AG09319 (cell line): ENCODE measurements at regions not wholly inside any gene's neighbourhood (a gene's known extent, or its start where the extent isn't known, plus 50 kb on each side); places are given as distances from the start of the nearest gene placed in this dataset.
"Not testable (repeated sequence)": the region's sequence is repeated elsewhere in the genome, so short reads cannot be mapped to it uniquely, and the experiment has no call there.

ENCODE experiments used
- DNase-seq: peaks from one replicate; pipeline ENCODE4 v3.0.0-alpha.2; 2010; ENCODE audit warnings: low read depth; ENCODE audit errors: extremely low read depth
- CTCF ChIP-seq: IDR thresholded peaks from 2 replicates; pipeline ENCODE4 v1.5.1; 2011; ENCODE audit warnings: low read depth, mild to moderate bottlenecking, inconsistent platforms, low read length, moderate library complexity

- no peak for DNase-seq
- TF ChIP-seq CTCF, result no peak
These were observed 654.2 kb upstream of the MAP3K7 start for GRCh38 chr6:91240878-91241603.

GRCh38 chr6:91221072-91221720 lies 634.3 kb upstream of the MAP3K7 start:
- TF ChIP-seq CTCF, result no peak
- DNase-seq, result no peak

- no peak for TF ChIP-seq CTCF
- no peak for DNase-seq
These were observed 626.5 kb upstream of the MAP3K7 start for GRCh38 chr6:91213229-91213901.

- no peak for DNase-seq
- no peak for TF ChIP-seq CTCF
These were observed 611.9 kb upstream of the MAP3K7 start for GRCh38 chr6:91198588-91199255.

GRCh38 chr6:91196729-91197128 lies 609.9 kb upstream of the MAP3K7 start:
- DNase-seq, result no peak
- TF ChIP-seq CTCF, result no peak

GRCh38 chr6:91193446-91193845 lies 606.6 kb upstream of the MAP3K7 start:
- no peak for DNase-seq
- no peak for TF ChIP-seq CTCF

GRCh38 chr6:91190041-91190440 lies 603.2 kb upstream of the MAP3K7 start:
- not testable (repeated sequence) for DNase-seq
